ENCODE measurements at regions not wholly inside any gene's neighbourhood (a gene's known extent, or its start where the extent isn't known, plus 50 kb on each side); places are given as distances from the start of the nearest gene placed in this dataset.
"Not testable (repeated sequence)": the region's sequence is repeated elsewhere in the genome, so short reads cannot be mapped to it uniquely, and the experiment has no call there.

DNA sequence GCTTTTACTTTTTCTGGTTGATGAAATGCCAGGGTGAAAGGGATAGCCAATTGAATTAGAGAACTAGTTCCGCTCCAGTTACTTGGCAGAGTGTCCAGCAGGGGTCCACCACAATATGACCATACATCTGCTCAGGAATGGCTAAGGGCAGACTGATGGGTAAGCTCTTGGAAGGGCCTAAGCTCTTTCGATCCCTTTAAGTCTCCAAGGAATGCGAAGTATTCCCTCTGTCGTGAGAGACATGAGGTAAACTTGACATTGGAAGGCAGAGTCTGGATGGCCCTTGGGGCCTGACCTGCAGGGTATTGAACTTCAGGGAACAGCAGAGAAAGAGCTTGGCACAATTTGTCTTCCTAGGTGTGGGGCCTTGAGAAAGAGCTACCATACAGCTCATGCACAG lies 805.8 kb downstream of the PLOD2 start:
- DNase-seq: no peak

GRCh38 chr3:145357453-145357852 lies 803.5 kb downstream of the PLOD2 start:
- DNase-seq: no peak

- DNase-seq: no peak
These were observed 801.9 kb downstream of the PLOD2 start for GRCh38 chr3:145359040-145359439.

DNA sequence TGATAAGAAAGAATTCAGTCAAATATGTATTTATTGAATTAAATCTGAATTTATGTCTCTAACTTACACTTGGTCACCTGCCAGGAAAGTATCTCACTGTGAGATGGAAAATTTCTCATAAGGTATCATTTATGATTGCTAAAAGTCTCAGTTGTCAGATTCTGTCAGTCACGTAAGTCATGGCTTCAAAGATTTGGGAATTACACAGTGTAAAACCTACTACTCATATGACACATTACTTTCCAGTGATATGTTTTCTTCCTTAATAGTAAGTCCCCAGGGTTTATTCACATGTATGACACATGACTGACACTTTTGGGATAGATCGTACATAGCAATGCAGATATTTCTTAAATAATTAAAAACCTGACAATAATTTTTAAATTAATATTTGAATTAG lies 792.2 kb downstream of the PLOD2 start:
- DNase-seq: no peak

GRCh38 chr3:145370870-145371269 lies 790.1 kb downstream of the PLOD2 start:
- no peak for DNase-seq

GRCh38 chr3:145377301-145377700 lies 783.7 kb downstream of the PLOD2 start:
- no peak for DNase-seq

DNA sequence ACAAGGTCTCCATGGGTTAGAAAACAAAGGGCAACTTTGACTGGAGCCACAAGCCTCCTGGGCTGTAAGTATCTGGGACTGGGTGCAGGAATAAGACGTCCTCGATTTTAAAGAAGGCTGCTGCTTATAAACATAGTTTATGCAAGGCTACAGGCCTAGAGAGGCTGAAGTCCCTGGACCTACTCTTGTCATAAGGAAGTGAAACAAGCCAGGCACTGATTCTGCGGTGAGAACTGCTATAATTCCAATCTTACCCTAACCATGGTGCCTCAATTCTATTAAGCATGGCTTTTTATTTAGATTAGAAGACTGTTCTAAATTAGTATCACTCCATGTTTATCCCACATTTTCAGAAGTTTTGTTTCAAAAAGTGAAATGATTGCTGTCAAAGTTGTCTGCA lies 777.6 kb downstream of the PLOD2 start:
- DNase-seq: no peak

DNA sequence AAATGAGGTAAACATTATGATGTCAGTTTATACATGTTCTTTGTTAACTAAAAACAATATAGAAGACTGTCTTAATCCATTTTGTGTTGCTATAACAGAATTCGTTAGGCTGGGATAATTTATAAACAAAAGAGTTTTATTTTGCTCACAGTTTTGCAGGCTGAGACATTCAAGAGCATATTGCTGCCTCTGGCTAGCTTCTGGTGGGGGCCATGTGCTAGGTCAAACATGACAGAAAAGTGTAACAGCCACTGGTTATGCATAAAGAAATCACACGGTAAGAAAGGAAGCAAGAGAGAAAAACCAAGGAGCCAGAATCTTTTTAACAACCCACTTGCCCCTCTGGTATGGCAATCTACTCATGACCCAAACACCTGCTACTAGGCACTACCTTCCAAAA lies 776.7 kb downstream of the PLOD2 start:
- DNase-seq: no peak

- no peak for DNase-seq
These were observed 773.8 kb downstream of the PLOD2 start for GRCh38 chr3:145387211-145387610.

GRCh38 chr3:145395421-145395820 lies 765.6 kb downstream of the PLOD2 start:
- no peak for DNase-seq

GRCh38 chr3:145411605-145412004 lies 749.4 kb downstream of the PLOD2 start:
- no peak for DNase-seq

DNA sequence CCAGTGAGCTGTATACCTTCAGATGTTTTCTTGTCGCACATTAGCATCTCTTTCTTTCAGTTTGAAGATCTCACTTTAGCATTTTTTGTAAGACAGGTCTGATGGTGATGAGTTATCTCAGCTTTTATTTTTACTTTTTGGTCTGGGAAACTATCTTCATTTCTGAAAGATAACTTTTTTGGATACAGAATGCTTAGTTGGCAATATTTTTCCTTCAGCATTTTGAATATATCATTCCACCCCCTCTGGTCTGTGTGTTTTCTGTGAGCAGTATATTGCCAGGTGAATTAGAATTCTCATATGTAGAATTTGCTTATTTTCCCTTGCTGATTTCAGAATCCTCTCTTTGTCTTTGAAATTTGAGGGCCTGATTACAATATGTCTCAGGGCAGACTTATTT lies 743.3 kb downstream of the PLOD2 start:
- no peak for DNase-seq

GRCh38 chr3:145422556-145422955 lies 738.4 kb downstream of the PLOD2 start:
- DNase-seq: no peak

- DNase-seq: no peak
These were observed 733.6 kb downstream of the PLOD2 start for GRCh38 chr3:145427355-145427754.

- no peak for DNase-seq
These were observed 731.4 kb downstream of the PLOD2 start for GRCh38 chr3:145429546-145429945.

DNA sequence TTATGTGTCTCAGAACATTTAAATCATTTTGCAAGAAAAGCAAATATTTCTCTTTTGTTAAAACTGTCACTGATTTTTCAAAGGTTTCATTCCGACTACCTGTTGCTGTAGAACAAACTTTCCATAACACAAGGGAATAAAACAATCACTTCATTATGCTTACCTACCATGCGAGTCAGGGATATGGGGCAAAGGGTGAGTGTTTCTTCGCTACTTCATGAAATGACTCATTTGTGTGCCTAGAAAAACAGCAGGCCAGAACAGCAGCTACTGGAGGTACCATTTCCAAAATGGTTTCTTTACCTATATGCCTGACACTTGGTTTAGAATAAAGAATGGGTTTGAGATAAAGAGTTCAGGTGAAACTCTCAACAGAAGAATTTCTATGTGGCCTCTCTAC lies 712.5 kb downstream of the PLOD2 start:
- DNase-seq: no peak

DNA sequence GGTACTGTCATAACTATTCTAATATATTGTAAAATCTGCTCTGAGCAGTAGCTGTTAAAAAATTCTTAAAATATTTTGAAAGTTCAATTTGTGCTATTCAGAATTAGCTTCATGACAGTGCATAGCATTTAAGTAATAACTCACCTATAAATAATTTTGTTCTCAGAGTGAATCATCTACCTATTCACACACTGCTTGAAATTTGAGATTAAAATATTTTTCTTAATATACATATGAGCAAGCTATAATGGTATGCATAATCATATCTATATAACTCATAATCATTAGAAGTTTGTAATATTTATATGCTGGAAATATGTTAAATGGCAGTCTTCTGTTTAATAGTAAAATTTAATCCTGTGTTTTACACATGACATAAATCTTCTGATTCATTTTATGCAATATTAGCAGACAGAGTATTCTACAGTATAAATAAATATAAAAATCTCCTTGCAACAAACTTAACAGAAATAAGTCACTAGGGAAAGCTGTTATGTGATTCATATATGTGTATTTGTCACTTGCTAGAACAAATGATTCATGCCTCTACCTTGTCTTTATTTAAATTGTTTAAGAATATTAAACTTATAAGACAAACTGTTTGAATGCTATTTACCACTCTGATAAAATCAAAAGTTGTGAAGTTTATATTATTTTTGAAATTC lies 710.8 kb downstream of the PLOD2 start:
- DNase-seq: no peak

- no peak for DNase-seq
These were observed 703.0 kb downstream of the PLOD2 start for GRCh38 chr3:145457825-145458552.

- not testable (repeated sequence) for DNase-seq
These were observed 701.3 kb downstream of the PLOD2 start for GRCh38 chr3:145459681-145460080.

DNA sequence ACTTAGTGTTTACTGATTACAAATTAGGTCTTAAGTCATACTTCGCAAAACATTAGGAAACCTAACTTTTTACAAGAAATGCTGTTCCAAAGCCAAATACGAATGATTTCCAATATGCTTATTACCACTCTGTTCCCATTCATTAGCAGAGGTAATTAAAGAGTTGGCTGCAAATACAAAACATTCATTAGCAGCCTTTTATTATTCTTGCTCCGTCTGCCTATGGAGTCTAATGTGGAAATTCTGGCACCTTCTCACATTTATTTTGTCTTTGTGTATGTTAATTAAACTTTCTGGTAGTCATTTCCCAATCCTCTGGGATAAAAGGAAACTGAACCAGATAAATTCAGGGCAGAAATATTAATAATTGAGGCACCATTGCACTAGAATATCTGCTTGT lies 689.0 kb downstream of the PLOD2 start:
- no peak for DNase-seq

DNA sequence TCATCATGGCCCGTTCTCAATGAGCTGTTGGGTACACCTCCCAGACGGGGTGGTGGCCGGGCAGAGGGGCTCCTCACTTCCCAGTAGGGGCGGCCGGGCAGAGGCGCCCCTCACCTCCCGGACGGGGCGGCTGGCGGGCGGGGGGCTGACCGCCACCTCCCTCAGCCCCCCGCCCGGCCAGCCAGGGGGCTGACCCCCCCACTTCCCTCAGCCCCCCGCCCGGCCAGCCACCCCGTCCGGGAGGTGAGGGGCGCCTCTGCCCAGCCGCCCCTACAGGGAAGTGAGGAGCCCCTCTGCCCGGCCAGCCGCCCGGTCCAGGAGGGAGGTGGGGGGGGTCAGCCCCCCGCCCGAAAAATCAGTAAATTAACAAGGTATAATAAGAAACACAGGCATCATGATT lies 678.2 kb downstream of the PLOD2 start:
- DNase-seq: not testable (repeated sequence)

DNA sequence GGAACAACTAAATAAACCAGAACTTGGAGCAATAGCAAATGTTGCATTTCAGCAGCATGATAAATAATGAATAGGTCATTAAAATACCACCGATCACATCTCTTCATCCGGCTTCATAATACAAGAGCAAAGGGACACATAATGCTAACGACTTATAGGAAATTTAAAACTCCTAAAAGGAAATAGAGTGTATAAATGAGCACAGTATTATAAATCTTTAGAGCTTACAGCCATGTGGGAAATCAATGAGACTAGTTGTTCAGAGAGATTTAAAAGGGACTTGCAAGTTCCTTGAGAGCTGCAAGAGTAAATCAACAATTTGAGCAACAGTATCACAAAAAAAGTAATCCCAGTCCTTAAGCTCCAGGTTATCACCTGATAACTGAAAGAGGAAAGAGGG lies 677.0 kb downstream of the PLOD2 start:
- DNase-seq: no peak

DNA sequence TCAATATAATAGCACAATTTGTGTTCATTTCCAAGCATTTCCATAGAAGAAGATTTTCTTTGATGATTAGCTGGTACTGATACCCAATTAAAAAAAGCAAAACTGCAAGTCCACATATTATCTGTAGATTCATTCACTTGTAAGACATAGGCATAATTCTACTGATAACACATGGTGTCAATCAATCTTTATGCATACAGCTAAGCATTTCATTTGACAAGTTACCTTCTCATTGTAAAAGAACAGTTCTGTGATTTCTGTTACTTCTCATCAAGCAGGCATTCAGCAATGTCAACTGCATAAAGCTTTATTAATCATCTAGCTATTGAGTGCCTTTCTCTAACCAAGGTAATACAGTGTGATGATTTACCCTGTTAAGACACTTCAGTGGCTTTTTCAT lies 672.0 kb downstream of the PLOD2 start:
- no peak for DNase-seq

DNA sequence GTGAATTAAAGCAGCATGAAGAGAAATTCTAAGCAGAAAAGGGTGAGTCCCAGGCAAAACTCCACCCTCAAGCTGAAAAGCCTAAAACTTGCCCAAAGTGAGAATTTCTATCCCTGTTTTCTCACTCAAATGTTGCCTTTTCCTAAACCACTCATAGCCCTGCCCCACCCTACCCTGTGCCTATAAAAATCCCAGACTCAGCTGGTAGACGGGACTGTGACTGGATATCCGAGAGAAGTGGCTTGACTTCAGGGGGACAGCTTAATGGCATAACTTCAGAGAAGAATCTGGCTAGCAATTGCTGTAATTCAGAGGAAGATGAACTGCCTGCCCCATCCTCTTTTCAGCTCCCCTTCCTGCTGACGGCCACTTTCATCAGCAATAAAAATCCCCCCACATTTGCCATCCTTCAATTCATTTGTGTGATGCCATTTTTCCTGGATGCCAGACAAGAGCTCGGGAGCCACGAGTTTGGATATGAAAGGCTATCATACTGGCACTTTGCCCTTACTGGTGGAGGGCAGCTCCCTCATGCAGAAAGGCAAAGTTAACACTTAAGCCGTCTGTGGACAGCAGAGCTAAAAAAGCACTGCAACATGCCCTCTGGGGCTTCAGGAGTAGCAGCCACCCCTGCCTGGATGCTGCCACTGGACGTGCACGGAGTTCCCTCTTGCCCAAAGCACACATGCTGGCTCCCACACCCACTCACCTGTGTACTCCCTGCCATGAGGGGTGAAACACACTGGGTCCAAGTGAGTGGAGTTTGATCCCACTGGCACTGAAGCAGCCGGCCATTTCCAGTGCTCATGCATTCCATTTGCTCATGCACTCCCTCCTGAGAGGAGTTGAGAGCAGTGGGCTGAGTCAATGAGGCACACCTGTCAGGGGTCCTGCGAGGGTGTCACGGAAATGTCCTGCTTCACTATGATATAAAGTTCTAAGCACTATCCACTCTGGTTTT lies 670.6 kb downstream of the PLOD2 start:
- no peak for DNase-seq

All from SHP77 treated with DMSO at 0.1 percent for 48 hours (cell line).